PC-9 (cell line): ENCODE measurements at regions not wholly inside any gene's neighbourhood (a gene's known extent, or its start where the extent isn't known, plus 50 kb on each side); places are given as distances from the start of the nearest gene placed in this dataset.

Source experiments
- BruUV-seq: library from RNA; stranded (reverse); fragments of 400-500 nt; replicated peaks from 2 replicates; lab custom pipeline; 2021; lab: Mats Ljungman, UMichigan
- CTCF ChIA-PET: fragments of 300-600 bp; sonication (Branson Sonifier 250); formaldehyde crosslinking; loops from one replicate; lab custom pipeline; 2022; ENCODE audit warnings: antibody characterized with exemption; lab: Charles Lee
- POLR2A ChIA-PET: fragments of 300-600 bp; sonication (Branson Sonifier 250); formaldehyde crosslinking; loops from one replicate; lab custom pipeline; 2022; ENCODE audit warnings: antibody characterized with exemption; ENCODE audit not compliant: unreplicated experiment; lab: Charles Lee
- DNase-seq, 2 experiments: peaks; one replicate each; pipeline versions ENCODE4 v3.0.0 to v3.0.0-alpha.2; 2015 to 2022; ENCODE audit warnings: mixed read lengths in 1 of 2
- H2AFZ ChIP-seq: fragments of 200-600 bp; sonication (generic); 2 replicates; pipeline ENCODE4 v1.8.1; 2017; ENCODE audit warnings: antibody characterized with exemption
- H3F3A ChIP-seq: fragments of 200-600 bp; sonication (generic); 2 replicates; pipeline ENCODE4 v1.8.1; 2017; ENCODE audit warnings: antibody characterized with exemption, mild to moderate bottlenecking, low read depth; ENCODE audit not compliant: insufficient read depth
- H3K27ac ChIP-seq: fragments of 200-600 bp; sonication (generic); 2 replicates; pipeline ENCODE4 v1.6.1; 2016; ENCODE audit warnings: mixed run types
- H3K27me3 ChIP-seq: fragments of 200-600 bp; sonication (generic); 2 replicates; pipeline ENCODE4 v1.6.1; 2016; ENCODE audit warnings: low read depth, mixed run types; ENCODE audit not compliant: insufficient read depth
- H3K36me3 ChIP-seq: fragments of 200-600 bp; sonication (generic); 2 replicates; pipeline ENCODE4 v1.6.1; 2016; ENCODE audit warnings: low read depth, mixed run types
- H3K4me1 ChIP-seq: fragments of 200-600 bp; sonication (generic); replicated peaks from 2 replicates; pipeline ENCODE4 v1.6.1; 2016; ENCODE audit warnings: mixed run types; ENCODE audit not compliant: insufficient read depth
- H3K4me2 ChIP-seq: fragments of 200-600 bp; sonication (generic); 2 replicates; pipeline ENCODE4 v1.6.1; 2017; ENCODE audit warnings: mixed run types
- H3K4me3 ChIP-seq: fragments of 200-600 bp; sonication (generic); 2 replicates; pipeline ENCODE4 v1.6.1; 2016; ENCODE audit warnings: mixed run types
- H3K79me2 ChIP-seq: fragments of 200-600 bp; sonication (generic); 2 replicates; pipeline ENCODE4 v1.6.1; 2017; ENCODE audit warnings: low read depth, mixed run types
- H3K9me2 ChIP-seq: fragments of 200-600 bp; sonication (generic); 2 replicates; pipeline ENCODE4 v1.8.1; 2017; ENCODE audit warnings: mild to moderate bottlenecking; ENCODE audit not compliant: insufficient read depth
- H3K9me3 ChIP-seq: fragments of 200-600 bp; sonication (generic); 2 replicates; pipeline ENCODE4 v1.8.1; 2016; ENCODE audit warnings: low read depth; ENCODE audit not compliant: insufficient read depth
- H4K20me1 ChIP-seq: fragments of 200-600 bp; sonication (generic); 2 replicates; pipeline ENCODE4 v1.8.1; 2017; ENCODE audit not compliant: insufficient read depth
- CTCF ChIP-seq: fragments of 200-600 bp; sonication (generic); conservative IDR thresholded peaks from 2 replicates; pipeline ENCODE4 v1.6.1; 2017; ENCODE audit warnings: mixed run types, antibody characterized with exemption, mild to moderate bottlenecking, moderate library complexity
- EZH2 ChIP-seq: fragments of 200-600 bp; sonication (generic); IDR thresholded peaks from 2 replicates; pipeline ENCODE4 v1.8.0; 2017; ENCODE audit warnings: antibody characterized with exemption, low read depth
- intact Hi-C: fragments of 100-400 bp; cut with micrococcal nuclease; formaldehyde crosslinking; loops from one replicate; pipeline ENCODE4 v1.10.0; 2022; ENCODE audit not compliant: unreplicated experiment

DNA sequence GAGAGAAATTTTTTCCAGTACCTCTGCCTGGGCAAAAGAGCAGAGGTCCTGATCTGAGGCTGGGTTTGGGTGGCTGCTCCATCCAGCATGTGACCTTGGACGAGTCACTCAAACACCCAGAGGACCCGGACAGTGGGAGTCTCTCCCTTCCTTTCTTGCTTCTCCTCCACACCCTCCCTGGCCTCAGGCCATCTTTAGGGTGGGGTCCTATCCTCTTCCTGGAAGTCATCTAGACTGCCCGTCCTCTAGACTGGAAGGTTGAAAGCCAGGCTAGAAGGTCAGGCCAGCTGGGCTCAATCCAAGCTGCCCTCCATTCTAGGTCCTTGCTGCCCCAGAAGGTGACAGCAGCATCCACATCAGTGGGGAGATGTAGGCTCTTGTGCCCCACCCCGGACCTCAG, 599.5 kb downstream of the MATN1 start:
- Histone ChIP-seq H3F3A (no peaks in the 10 kb centered on the region), H3K9me2 (no peaks in the 10 kb centered on the region), H3K4me1 (no peaks in the 10 kb centered on the region), H3K4me2 (no peak overlapping the region), H3K79me2 (no peaks in the 10 kb centered on the region), H3K36me3 (no peaks in the 10 kb centered on the region), H4K20me1 (no peaks in the 10 kb centered on the region), H3K4me3 (no peak overlapping the region), H2AFZ (no peak overlapping the region), H3K9me3 (no peaks in the 10 kb centered on the region), H3K27me3 (peaks cover 32% of the 10 kb centered on the region), H3K27ac (no peak overlapping the region)
- no peak for DNase-seq
- intact Hi-C loops: no loop called here
- POLR2A ChIA-PET: no interaction called here
- no peak for TF ChIP-seq EZH2
- TF ChIP-seq CTCF: no peak
- CTCF ChIA-PET: no interaction called here
- no TSS peak for BruUV-seq

DNA sequence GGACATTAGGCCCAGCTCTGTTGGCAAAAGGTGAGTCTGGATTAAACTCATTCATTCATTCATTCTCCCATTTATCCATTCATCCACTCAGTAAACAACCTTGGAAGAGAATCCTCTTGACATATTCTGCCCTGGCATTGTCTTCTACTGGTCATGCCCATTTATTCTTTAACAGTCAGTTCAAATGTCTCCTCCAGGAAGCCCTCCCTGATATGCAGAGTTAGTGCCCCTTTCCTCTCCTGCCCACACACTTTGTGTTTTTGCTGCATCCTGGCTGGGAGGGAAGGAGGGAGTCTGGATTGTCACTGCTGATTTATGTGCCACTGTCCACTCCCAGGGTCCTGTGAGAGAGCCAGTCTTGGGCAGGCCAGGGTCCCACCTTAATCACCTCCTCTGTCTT, 600.3 kb downstream of the MATN1 start:
- no peak overlapping the region for H3K4me3 ChIP-seq
- H3K36me3 ChIP-seq: no peaks in the 10 kb centered on the region
- H2AFZ ChIP-seq: no peak overlapping the region
- TF ChIP-seq CTCF (no peak), EZH2 (no peak)
- no peaks in the 10 kb centered on the region for H3K79me2 ChIP-seq
- H3K4me2 ChIP-seq: no peak overlapping the region
- POLR2A ChIA-PET: no interaction called here
- no peaks in the 10 kb centered on the region for H4K20me1 ChIP-seq
- H3K9me3 ChIP-seq: no peaks in the 10 kb centered on the region
- no peak overlapping the region for H3K27ac ChIP-seq
- peaks cover 36% of the 10 kb centered on the region for H3K27me3 ChIP-seq
- no peaks in the 10 kb centered on the region for H3K9me2 ChIP-seq
- intact Hi-C loops: no loop called here
- no TSS peak for BruUV-seq
- H3F3A ChIP-seq: no peaks in the 10 kb centered on the region
- DNase-seq: no peak
- CTCF ChIA-PET: no interaction called here
- no peaks in the 10 kb centered on the region for H3K4me1 ChIP-seq

GRCh38 chr1:30120245-30121000, 603.0 kb downstream of the MATN1 start:
- H3F3A ChIP-seq: no peaks in the 10 kb centered on the region
- H3K9me3 ChIP-seq: no peaks in the 10 kb centered on the region
- no peaks in the 10 kb centered on the region for H3K9me2 ChIP-seq
- POLR2A ChIA-PET: no interaction called here
- H3K4me3 ChIP-seq: no peak overlapping the region
- no peaks in the 10 kb centered on the region for H3K4me1 ChIP-seq
- BruUV-seq: no TSS peak
- no peaks in the 10 kb centered on the region for H3K36me3 ChIP-seq
- H4K20me1 ChIP-seq: no peaks in the 10 kb centered on the region
- no peak overlapping the region for H3K27ac ChIP-seq
- CTCF ChIA-PET: no interaction called here
- no peak overlapping the region for H2AFZ ChIP-seq
- TF ChIP-seq CTCF (no peak), EZH2 (no peak)
- H3K4me2 ChIP-seq: no peak overlapping the region
- intact Hi-C loops: no loop called here
- no peak for DNase-seq
- no peaks in the 10 kb centered on the region for H3K79me2 ChIP-seq
- H3K27me3 ChIP-seq: peaks cover 50% of the 10 kb centered on the region
